GM12878 (cell line): ENCODE measurements at regions not wholly inside any gene's neighbourhood (a gene's known extent, or its start where the extent isn't known, plus 50 kb on each side); places are given as distances from the start of the nearest gene placed in this dataset.

Experiments
- ATAC-seq: fragments of 200-7000 bp; cut with Tn5 transposase; 3 replicates; pipeline ENCODE4 v1.9.1; 2020; ENCODE audit warnings: mild to moderate bottlenecking, moderate library complexity
- BruUV-seq: library from RNA; stranded (reverse); fragments of 400-500 nt; replicated peaks from 2 replicates; lab custom pipeline; 2021; lab: Mats Ljungman, UMichigan
- CTCF ChIA-PET: fragments of 300-600 bp; sonication (Branson Sonifier 250); formaldehyde crosslinking; extraction: SDS; loops from one replicate; lab custom pipeline; 2021; ENCODE audit warnings: inconsistent platforms; lab: Yijun Ruan, JAX
- POLR2A ChIA-PET: fragments of 350-600 bp; formaldehyde crosslinking; extraction: SDS; loops from one replicate; lab custom pipeline; 2021; ENCODE audit warnings: inconsistent platforms; lab: Charles Lee
- RAD21 ChIA-PET: fragments of 300-600 bp; sonication (Branson Sonifier 250); formaldehyde crosslinking; loops from one replicate; lab custom pipeline; 2023; ENCODE audit warnings: antibody characterized with exemption; ENCODE audit not compliant: unreplicated experiment; lab: Charles Lee
- SMC1A ChIA-PET: fragments of 300-600 bp; sonication (Branson Sonifier 250); formaldehyde crosslinking; loops from one replicate; lab custom pipeline; 2023; ENCODE audit not compliant: unreplicated experiment, uncharacterized antibody; lab: Charles Lee
- DNase-seq: peaks from one replicate; pipeline ENCODE4 v3.0.0-alpha.2; 2011; ENCODE audit warnings: low read depth, low spot score
- FAIRE-seq: peaks from 3 replicates; lab custom pipeline; 2011; peaks lifted over from hg19 to GRCh38; lab: Jason Lieb, UNC
- H2AFZ ChIP-seq: 2 replicates; pipeline ENCODE4 v1.6.0; 2011; ENCODE audit warnings: low read depth, low read length, control low read depth; ENCODE audit not compliant: control insufficient read depth
- H3K27ac ChIP-seq: 2 replicates; pipeline ENCODE4 v1.5.1; 2011; ENCODE audit warnings: control low read depth; ENCODE audit not compliant: control insufficient read depth, insufficient read depth
- H3K27me3 ChIP-seq, 2 experiments: replicated peaks in 1 of 2; 2 replicates each; pipeline versions ENCODE4 v1.6.0 to v1.6.1; 2011; ENCODE audit warnings: low read length in 1 of 2; ENCODE audit not compliant: control insufficient read depth in 2 of 2, insufficient read depth in 2 of 2
- H3K36me3 ChIP-seq, 2 experiments: 2 replicates each; pipeline ENCODE4 v1.5.1; 2011; ENCODE audit warnings: low read length in 1 of 2; ENCODE audit not compliant: control insufficient read depth in 2 of 2, insufficient read depth in 2 of 2
- H3K4me1 ChIP-seq: 2 replicates; pipeline ENCODE4 v1.6.1; 2011; ENCODE audit warnings: mild to moderate bottlenecking, low read length, moderate library complexity, mixed read lengths; ENCODE audit not compliant: control insufficient read depth, insufficient read depth
- H3K4me2 ChIP-seq: 2 replicates; pipeline ENCODE4 v1.6.0; 2011; ENCODE audit warnings: control low read depth; ENCODE audit not compliant: control insufficient read depth, insufficient read depth
- H3K4me3 ChIP-seq: fragments of 200-600 bp; sonication (generic); 2 replicates; pipeline ENCODE4 v1.5.1; 2016
- H3K79me2 ChIP-seq: 2 replicates; pipeline ENCODE4 v1.6.0; 2011; ENCODE audit warnings: low read length; ENCODE audit not compliant: control insufficient read depth, insufficient read depth
- H3K9ac ChIP-seq: 2 replicates; pipeline ENCODE4 v1.8.0; 2011; ENCODE audit warnings: low read length, control low read depth, mixed read lengths; ENCODE audit not compliant: control insufficient read depth, insufficient read depth
- H3K9me3 ChIP-seq: replicated peaks from 3 replicates; pipeline ENCODE4 v1.5.1; 2011; ENCODE audit warnings: mild to moderate bottlenecking, low read length; ENCODE audit not compliant: control insufficient read depth, insufficient read depth
- H4K20me1 ChIP-seq: 2 replicates; pipeline ENCODE4 v1.6.0; 2011; ENCODE audit not compliant: control insufficient read depth, insufficient read depth
- BMI1 ChIP-seq: fragments of 450-650 bp; IDR thresholded peaks from 2 replicates; pipeline ENCODE4 v1.6.1; 2016; ENCODE audit warnings: mild to moderate bottlenecking, moderate library complexity, borderline replicate concordance
- CBFB ChIP-seq: IDR thresholded peaks from 2 replicates; pipeline ENCODE4 v1.6.1; 2016; ENCODE audit warnings: antibody characterized with exemption, low read depth
- EED ChIP-seq: sonication (generic); IDR thresholded peaks from 2 replicates; pipeline ENCODE4 v1.6.1; 2016; ENCODE audit warnings: antibody characterized with exemption, low read depth
- GABPA ChIP-seq: IDR thresholded peaks from 2 replicates; pipeline ENCODE4 v1.6.1; 2014; ENCODE audit warnings: antibody characterized with exemption, low read depth, mild to moderate bottlenecking, inconsistent platforms
- HDAC6 ChIP-seq: fragments of 200-600 bp; sonication (generic); IDR thresholded peaks from one replicate; pipeline ENCODE4 v1.8.0; 2017; ENCODE audit warnings: antibody characterized with exemption; ENCODE audit not compliant: unreplicated experiment
- MEF2B ChIP-seq: fragments of 450-650 bp; IDR thresholded peaks from 2 replicates; pipeline ENCODE4 v1.6.1; 2018; ENCODE audit warnings: mild to moderate bottlenecking, moderate library complexity; ENCODE audit not compliant: partially characterized antibody, poor library complexity, severe bottlenecking
- PAX5 ChIP-seq: IDR thresholded peaks from 2 replicates; pipeline ENCODE4 v1.6.1; 2011; ENCODE audit warnings: low read depth, low read length, borderline replicate concordance
- POLR2AphosphoS2 ChIP-seq: IDR thresholded peaks from 2 replicates; pipeline ENCODE4 v1.6.1; 2011; ENCODE audit warnings: low read depth, mild to moderate bottlenecking, low read length, improper control_type of control experiment, moderate library complexity
- SIX5 ChIP-seq: IDR thresholded peaks from 2 replicates; pipeline ENCODE4 v1.6.1; 2011; ENCODE audit warnings: mild to moderate bottlenecking, low read depth, low read length, moderate library complexity; ENCODE audit not compliant: severe bottlenecking
- SMAD1 ChIP-seq: fragments of 450-650 bp; IDR thresholded peaks from 2 replicates; pipeline ENCODE4 v1.6.1; 2018; ENCODE audit warnings: mild to moderate bottlenecking, low read depth; ENCODE audit not compliant: partially characterized antibody
- SMC3 ChIP-seq: IDR thresholded peaks from 2 replicates; pipeline ENCODE4 v1.6.1; 2011; ENCODE audit warnings: low read length, improper control_type of control experiment, borderline replicate concordance
- SUPT20H ChIP-seq: IDR thresholded peaks from 2 replicates; pipeline ENCODE4 v1.6.1; 2011; ENCODE audit warnings: low read depth, mild to moderate bottlenecking, low read length, moderate library complexity, borderline replicate concordance; ENCODE audit not compliant: control insufficient read depth
- WGBS: methylation state at CpG from one replicate; pipeline ENCODE4 v1.1.6; 2016; ENCODE audit warnings: low lambda C conversion rate; ENCODE audit not compliant: insufficient replicate concordance, insufficient coverage; ENCODE audit errors: missing lambda C conversion rate; 5-methylcytosine and 5-hydroxymethylcytosine counted together
- in situ Hi-C: fragments of 300-500 bp; cut with MboI; formaldehyde crosslinking; loops from 9 replicates; pipeline ENCODE4 v1.14.3; 2018; ENCODE audit warnings: mixed read lengths
- intact Hi-C: fragments of 100-400 bp; cut with micrococcal nuclease; formaldehyde crosslinking; loops from one replicate; pipeline ENCODE4 v1.14.2; 2022; ENCODE audit not compliant: unreplicated experiment
- TF ChIP-seq, protein P1 (sequence below): fragments of 450-650 bp; formaldehyde crosslinking; IDR thresholded peaks from 2 replicates; pipeline ENCODE4 v1.4.0; 2020; ENCODE audit warnings: mild to moderate bottlenecking, moderate library complexity
- TF ChIP-seq, protein P2 (sequence below): IDR thresholded peaks from 2 replicates; pipeline ENCODE4 v1.6.1; 2012; ENCODE audit warnings: low read depth, low read length, improper control_type of control experiment
- TF ChIP-seq, protein P3 (sequence below): IDR thresholded peaks from 2 replicates; pipeline ENCODE4 v1.6.1; 2011; ENCODE audit warnings: low read depth, low read length, improper control_type of control experiment, borderline replicate concordance

DNA sequence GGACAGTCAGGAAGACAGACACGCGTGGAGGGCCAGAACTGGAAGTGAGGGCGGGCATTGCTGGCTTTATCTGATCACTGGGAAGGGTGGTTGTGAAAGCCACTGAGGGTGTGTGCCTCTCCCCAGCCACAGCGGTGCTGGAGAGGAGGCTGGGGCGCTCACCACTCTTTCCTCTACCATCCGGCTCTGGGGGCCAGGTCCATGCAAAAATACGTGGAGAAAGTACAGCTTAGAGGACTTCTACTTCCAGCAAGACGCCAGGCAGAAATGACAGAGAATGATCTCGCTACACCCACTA is 148.8 kb upstream of the RPS6KA2 start:
- no peak for FAIRE-seq
- POLR2A ChIA-PET = no interaction called here
- TF ChIP-seq, protein P1, sequence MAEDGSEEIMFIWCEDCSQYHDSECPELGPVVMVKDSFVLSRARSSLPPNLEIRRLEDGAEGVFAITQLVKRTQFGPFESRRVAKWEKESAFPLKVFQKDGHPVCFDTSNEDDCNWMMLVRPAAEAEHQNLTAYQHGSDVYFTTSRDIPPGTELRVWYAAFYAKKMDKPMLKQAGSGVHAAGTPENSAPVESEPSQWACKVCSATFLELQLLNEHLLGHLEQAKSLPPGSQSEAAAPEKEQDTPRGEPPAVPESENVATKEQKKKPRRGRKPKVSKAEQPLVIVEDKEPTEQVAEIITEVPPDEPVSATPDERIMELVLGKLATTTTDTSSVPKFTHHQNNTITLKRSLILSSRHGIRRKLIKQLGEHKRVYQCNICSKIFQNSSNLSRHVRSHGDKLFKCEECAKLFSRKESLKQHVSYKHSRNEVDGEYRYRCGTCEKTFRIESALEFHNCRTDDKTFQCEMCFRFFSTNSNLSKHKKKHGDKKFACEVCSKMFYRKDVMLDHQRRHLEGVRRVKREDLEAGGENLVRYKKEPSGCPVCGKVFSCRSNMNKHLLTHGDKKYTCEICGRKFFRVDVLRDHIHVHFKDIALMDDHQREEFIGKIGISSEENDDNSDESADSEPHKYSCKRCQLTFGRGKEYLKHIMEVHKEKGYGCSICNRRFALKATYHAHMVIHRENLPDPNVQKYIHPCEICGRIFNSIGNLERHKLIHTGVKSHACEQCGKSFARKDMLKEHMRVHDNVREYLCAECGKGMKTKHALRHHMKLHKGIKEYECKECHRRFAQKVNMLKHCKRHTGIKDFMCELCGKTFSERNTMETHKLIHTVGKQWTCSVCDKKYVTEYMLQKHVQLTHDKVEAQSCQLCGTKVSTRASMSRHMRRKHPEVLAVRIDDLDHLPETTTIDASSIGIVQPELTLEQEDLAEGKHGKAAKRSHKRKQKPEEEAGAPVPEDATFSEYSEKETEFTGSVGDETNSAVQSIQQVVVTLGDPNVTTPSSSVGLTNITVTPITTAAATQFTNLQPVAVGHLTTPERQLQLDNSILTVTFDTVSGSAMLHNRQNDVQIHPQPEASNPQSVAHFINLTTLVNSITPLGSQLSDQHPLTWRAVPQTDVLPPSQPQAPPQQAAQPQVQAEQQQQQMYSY (CRISPR knock-in tag) = no peak
- TF ChIP-seq SMAD1 (no peak), POLR2AphosphoS2 (no peak), EED (no peak), SUPT20H (no peak), MEF2B (no peak), GABPA (no peak), SMC3 (no peak), SIX5 (no peak), HDAC6 (no peak), PAX5 (no peak), BMI1 (no peak), CBFB (no peak)
- TF ChIP-seq, protein P2, sequence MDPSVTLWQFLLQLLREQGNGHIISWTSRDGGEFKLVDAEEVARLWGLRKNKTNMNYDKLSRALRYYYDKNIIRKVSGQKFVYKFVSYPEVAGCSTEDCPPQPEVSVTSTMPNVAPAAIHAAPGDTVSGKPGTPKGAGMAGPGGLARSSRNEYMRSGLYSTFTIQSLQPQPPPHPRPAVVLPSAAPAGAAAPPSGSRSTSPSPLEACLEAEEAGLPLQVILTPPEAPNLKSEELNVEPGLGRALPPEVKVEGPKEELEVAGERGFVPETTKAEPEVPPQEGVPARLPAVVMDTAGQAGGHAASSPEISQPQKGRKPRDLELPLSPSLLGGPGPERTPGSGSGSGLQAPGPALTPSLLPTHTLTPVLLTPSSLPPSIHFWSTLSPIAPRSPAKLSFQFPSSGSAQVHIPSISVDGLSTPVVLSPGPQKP = no peak
- TF ChIP-seq, protein P3, sequence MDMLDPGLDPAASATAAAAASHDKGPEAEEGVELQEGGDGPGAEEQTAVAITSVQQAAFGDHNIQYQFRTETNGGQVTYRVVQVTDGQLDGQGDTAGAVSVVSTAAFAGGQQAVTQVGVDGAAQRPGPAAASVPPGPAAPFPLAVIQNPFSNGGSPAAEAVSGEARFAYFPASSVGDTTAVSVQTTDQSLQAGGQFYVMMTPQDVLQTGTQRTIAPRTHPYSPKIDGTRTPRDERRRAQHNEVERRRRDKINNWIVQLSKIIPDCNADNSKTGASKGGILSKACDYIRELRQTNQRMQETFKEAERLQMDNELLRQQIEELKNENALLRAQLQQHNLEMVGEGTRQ = no peak
- Histone ChIP-seq H3K9ac (no peak overlapping the region), H3K27me3 (no peaks in the 10 kb centered on the region), H2AFZ (no peak overlapping the region), H3K4me1 (no peaks in the 10 kb centered on the region), H3K4me2 (no peak overlapping the region), H3K36me3 (no peaks in the 10 kb centered on the region), H3K27ac (no peak overlapping the region), H3K79me2 (no peaks in the 10 kb centered on the region), H3K4me3 (no peak overlapping the region), H3K9me3 (no peaks in the 10 kb centered on the region), H4K20me1 (no peaks in the 10 kb centered on the region)
- BruUV-seq = no TSS peak
- no peak for ATAC-seq
- intact Hi-C loops = loop anchor here (2.0 to 5.0 kb wide), 3 partner anchors 367 to 576 kb away; partner anchors contain the start of gene UNC93A
- CTCF ChIA-PET = interaction anchor here (0.8 to 5.4 kb wide), 18 partner anchors 9 to 576 kb away, joined by 3 to 54 read pairs (median 6); partner anchors contain the start of gene UNC93A
- RAD21 ChIA-PET = interaction anchor here (1.5 to 2.7 kb wide), 6 partner anchors 10 to 376 kb away, joined by 3 to 35 read pairs (median 7); no protein-coding TSS in a partner anchor
- 43% methylated on average over 9 of the region's 9 CpGs for WGBS
- in situ Hi-C loops = loop anchor here (5.0 to 10.0 kb wide), 2 partner anchors 216 to 359 kb away; no protein-coding TSS in a partner anchor
- DNase-seq = no peak
- SMC1A ChIA-PET = interaction anchor here (1.2 to 8.8 kb wide), 5 partner anchors 10 to 366 kb away, joined by 3 to 57 read pairs (median 4); no protein-coding TSS in a partner anchor
